Astrocyte of the cerebellum (primary cell): ENCODE measurements at regions not wholly inside any gene's neighbourhood (a gene's known extent, or its start where the extent isn't known, plus 50 kb on each side); places are given as distances from the start of the nearest gene placed in this dataset.
A peak's percentile ranks its signal among the peaks of the same experiment; 100 is the strongest.

Experiments
- DNase-seq: peaks from one replicate; pipeline ENCODE4 v3.0.0-alpha.2; 2011; ENCODE audit warnings: low read depth
- H3K4me3 ChIP-seq: 2 replicates; pipeline ENCODE4 v1.5.1; 2011; ENCODE audit warnings: mild to moderate bottlenecking, low read depth, low read length, moderate library complexity
- in situ Hi-C: cut with HindIII; loops from 2 replicates; pipeline ENCODE4 v1.10.0; 2017; ENCODE audit warnings: low sequenced_read_pairs
- TF ChIP-seq, protein P1 (sequence below): IDR thresholded peaks from 2 replicates; pipeline ENCODE4 v1.5.1; 2012; ENCODE audit warnings: low read length, low read depth, moderate library complexity, mild to moderate bottlenecking; ENCODE audit errors: missing control alignments

DNA sequence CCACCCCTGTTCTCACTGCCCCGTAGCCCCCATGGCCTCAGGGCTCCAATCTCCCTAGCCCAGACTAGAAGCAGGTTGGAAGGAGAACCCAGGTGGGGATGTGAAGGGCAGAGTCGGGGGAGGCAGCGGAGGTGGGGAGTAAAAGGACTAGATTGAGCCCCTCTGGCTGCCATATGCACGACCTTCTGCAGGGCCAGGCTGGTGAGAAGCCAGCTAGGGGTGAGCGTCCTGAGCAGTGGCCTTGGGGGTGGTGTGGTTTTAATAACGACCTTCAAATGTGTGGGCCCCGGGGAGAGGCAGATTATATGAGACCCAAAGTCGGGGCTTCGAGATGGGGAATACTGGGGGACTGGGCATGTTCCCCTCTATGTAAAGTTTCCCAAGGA lies 139.5 kb downstream of the C9orf50 start:
- in situ Hi-C loops: no loop called here
- no peak overlapping the region for H3K4me3 ChIP-seq
- DNase-seq: no peak
- TF ChIP-seq, protein P1, sequence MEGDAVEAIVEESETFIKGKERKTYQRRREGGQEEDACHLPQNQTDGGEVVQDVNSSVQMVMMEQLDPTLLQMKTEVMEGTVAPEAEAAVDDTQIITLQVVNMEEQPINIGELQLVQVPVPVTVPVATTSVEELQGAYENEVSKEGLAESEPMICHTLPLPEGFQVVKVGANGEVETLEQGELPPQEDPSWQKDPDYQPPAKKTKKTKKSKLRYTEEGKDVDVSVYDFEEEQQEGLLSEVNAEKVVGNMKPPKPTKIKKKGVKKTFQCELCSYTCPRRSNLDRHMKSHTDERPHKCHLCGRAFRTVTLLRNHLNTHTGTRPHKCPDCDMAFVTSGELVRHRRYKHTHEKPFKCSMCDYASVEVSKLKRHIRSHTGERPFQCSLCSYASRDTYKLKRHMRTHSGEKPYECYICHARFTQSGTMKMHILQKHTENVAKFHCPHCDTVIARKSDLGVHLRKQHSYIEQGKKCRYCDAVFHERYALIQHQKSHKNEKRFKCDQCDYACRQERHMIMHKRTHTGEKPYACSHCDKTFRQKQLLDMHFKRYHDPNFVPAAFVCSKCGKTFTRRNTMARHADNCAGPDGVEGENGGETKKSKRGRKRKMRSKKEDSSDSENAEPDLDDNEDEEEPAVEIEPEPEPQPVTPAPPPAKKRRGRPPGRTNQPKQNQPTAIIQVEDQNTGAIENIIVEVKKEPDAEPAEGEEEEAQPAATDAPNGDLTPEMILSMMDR: no peak

DNA sequence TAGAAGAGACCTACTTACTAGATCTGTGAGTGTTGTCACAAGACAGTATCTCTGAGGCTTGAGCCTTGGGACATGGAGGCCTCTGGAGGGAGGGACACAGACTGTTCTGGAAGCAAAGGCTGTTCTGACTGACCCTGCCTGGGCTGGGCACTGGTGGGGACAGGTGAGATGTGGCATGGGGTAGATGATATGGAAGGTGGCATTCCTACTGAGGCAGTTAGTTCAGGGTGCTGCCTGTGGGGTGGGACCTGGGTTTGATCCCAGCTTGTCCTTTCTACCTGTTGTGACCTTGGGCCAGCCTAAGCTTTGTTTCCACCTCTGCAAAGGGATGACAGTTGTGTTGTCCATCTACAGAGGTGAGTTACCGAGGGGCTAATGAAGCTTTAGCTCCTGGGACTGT lies 140.2 kb downstream of the C9orf50 start:
- H3K4me3 ChIP-seq: no peak overlapping the region
- in situ Hi-C loops: no loop called here
- TF ChIP-seq, protein P1: no peak
- DNase-seq: no peak

DNA sequence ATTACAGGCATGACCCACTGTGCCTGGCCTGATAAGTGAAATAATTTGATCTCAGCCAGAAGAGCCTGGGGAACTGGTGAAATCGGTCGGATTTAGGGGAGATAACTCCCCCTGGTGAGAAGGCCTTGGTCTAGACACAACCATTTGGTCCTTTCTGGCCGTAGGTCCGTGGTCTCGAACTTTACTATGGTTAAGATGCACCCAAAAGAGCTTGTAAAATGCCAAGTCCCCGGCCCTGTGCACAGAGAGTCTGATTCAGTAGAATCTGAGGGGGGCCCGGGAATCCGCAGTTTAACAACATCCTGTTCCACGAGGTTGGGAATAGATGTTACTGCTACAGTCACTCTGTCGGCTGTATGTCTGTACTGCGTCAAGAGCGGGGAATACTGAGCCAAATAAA lies 140.7 kb downstream of the C9orf50 start:
- no peak overlapping the region for H3K4me3 ChIP-seq
- no peak for DNase-seq
- in situ Hi-C loops: no loop called here
- TF ChIP-seq, protein P1: peak; percentile 12

DNA sequence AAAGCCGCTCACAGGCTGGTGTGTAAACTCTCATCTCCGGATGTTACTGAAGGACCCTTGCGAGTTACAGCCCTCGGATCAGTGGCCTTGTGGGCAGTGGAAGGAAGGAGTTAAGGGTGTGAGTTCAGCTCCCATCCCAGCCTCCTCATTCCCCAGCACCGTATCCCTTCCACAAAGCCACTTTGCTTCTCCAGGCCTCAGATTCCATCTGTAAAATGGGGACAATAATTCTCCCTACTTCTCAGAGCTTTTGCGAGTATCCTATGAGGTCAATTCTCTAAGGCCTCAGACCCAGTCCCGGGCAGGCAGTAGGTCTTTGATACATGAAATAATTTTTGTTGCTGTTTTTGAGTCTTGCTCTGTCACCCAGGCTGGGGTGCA lies 141.3 kb downstream of the C9orf50 start:
- TF ChIP-seq, protein P1: no peak
- H3K4me3 ChIP-seq: no peak overlapping the region
- DNase-seq: no peak
- in situ Hi-C loops: no loop called here

DNA sequence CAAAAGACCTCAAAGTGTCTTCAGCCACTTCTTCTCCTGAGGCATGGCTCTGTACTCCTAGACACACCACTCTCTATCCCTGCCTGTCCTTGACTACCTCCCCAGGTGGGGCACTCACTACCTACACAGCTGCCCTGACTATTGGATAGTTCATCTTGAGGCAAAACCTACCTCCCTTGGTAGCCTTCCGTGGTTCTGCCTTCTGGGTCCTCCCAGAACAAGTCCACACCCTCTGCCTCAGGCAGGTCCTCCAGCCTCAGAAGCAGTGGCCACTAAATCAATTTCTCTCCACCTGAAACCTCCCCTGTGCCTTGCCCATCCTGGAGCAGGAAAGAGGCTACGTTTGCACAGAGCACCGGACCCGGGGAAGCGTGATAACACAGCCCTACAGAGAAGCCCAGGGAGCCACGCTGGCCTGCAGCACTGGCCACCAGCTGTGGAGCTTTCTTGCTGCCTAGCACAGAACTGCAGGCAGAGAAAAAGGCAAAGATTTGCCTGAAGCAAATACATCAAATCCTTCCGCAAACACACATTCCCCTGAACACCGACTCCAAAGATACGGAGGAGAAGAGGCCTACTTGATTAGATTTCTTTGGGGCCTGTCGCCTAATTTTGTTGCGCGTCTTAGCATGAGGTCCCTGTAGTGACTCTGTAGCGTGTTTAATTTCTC lies 141.8 kb downstream of the C9orf50 start:
- no peak overlapping the region for H3K4me3 ChIP-seq
- in situ Hi-C loops: no loop called here

DNA sequence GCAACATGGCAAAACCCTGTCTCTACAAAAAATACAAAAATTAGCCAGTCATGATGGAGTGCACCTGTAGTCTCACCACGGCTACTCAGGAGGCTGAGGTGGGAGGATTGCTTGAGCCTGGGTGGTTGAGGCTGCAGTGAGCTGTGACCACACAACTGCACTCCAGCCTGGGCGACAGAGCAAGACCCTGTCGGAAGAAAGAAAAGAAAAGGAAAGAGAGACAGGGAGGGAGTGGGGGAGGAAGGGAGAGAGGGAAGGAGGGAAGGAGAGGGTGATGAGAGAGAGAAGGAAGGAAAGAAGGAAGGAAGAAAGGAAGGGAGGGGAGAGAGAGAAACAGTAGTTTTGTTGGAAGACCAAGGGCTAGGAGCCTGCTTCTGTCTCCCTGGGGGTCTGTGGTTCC lies 142.4 kb downstream of the C9orf50 start:
- TF ChIP-seq, protein P1: no peak
- no peak for DNase-seq
- in situ Hi-C loops: no loop called here
- H3K4me3 ChIP-seq: no peak overlapping the region

More for the DNA sequence above, 141.8 kb downstream of the C9orf50 start:
- TF ChIP-seq, protein P1: no peak
- no peak for DNase-seq
